Neural progenitor cell (in vitro differentiated cells): ENCODE measurements at regions not wholly inside any gene's neighbourhood (a gene's known extent, or its start where the extent isn't known, plus 50 kb on each side); places are given as distances from the start of the nearest gene placed in this dataset.

Experiments used
- DNase-seq: peaks from one replicate; pipeline ENCODE4 v3.0.0-alpha.2; 2016; ENCODE audit warnings: low spot score
- H2AFZ ChIP-seq: fragments of 200-600 bp; sonication (generic); replicated peaks from 2 replicates; pipeline ENCODE4 v1.6.1; 2016; ENCODE audit warnings: antibody characterized with exemption
- H3F3A ChIP-seq: fragments of 200-600 bp; sonication (generic); 2 replicates; pipeline ENCODE4 v1.6.1; 2016; ENCODE audit warnings: antibody characterized with exemption, low read depth
- H3K27ac ChIP-seq: fragments of 200-600 bp; sonication (generic); 2 replicates; pipeline ENCODE4 v1.5.1; 2016; ENCODE audit warnings: mild to moderate bottlenecking
- H3K27me3 ChIP-seq: fragments of 200-600 bp; sonication (generic); 2 replicates; pipeline ENCODE4 v1.6.1; 2016; ENCODE audit warnings: mild to moderate bottlenecking, moderate library complexity
- H3K36me3 ChIP-seq: fragments of 200-600 bp; sonication (generic); 2 replicates; pipeline ENCODE4 v1.5.1; 2016
- H3K4me1 ChIP-seq: fragments of 200-600 bp; sonication (generic); 2 replicates; pipeline ENCODE4 v1.6.1; 2016; ENCODE audit warnings: mixed run types
- H3K4me2 ChIP-seq: fragments of 200-600 bp; sonication (generic); 2 replicates; pipeline ENCODE4 v1.6.1; 2016
- H3K4me3 ChIP-seq: fragments of 200-600 bp; sonication (generic); 2 replicates; pipeline ENCODE4 v1.5.1; 2016
- H3K79me2 ChIP-seq: fragments of 200-600 bp; sonication (generic); 2 replicates; pipeline ENCODE4 v1.6.1; 2016; ENCODE audit warnings: low read depth
- H3K9ac ChIP-seq: fragments of 200-600 bp; sonication (generic); 2 replicates; pipeline ENCODE4 v1.6.1; 2016
- H3K9me3 ChIP-seq: fragments of 200-600 bp; sonication (generic); 2 replicates; pipeline ENCODE4 v1.5.1; 2016; ENCODE audit warnings: low read depth
- H4K20me1 ChIP-seq: fragments of 200-600 bp; sonication (generic); 2 replicates; pipeline ENCODE4 v1.6.1; 2016; ENCODE audit warnings: low read depth
- H3K27ac Mint-ChIP-seq: 3 replicates; pipeline ENCODE4 v1.8.0; 2021; ENCODE audit warnings: mixed read lengths
- H3K27me3 Mint-ChIP-seq: 2 replicates; pipeline ENCODE4 v1.8.0; 2022; ENCODE audit warnings: low read depth, mild to moderate bottlenecking, inconsistent platforms, moderate library complexity, mixed read lengths; ENCODE audit not compliant: insufficient read depth
- H3K36me3 Mint-ChIP-seq: 3 replicates; pipeline ENCODE4 v1.8.0; 2021; ENCODE audit warnings: mixed read lengths
- H3K4me1 Mint-ChIP-seq: 3 replicates; pipeline ENCODE4 v1.8.0; 2021; ENCODE audit warnings: mixed read lengths
- H3K4me3 Mint-ChIP-seq: 3 replicates; pipeline ENCODE4 v1.8.0; 2021; ENCODE audit warnings: mild to moderate bottlenecking, moderate library complexity, mixed read lengths
- H3K9me3 Mint-ChIP-seq: 3 replicates; pipeline ENCODE4 v1.8.0; 2020; ENCODE audit warnings: mixed read lengths
- CTCF ChIP-seq: fragments of 200-600 bp; sonication (generic); IDR thresholded peaks from 2 replicates; pipeline ENCODE4 v1.5.1; 2017; ENCODE audit warnings: antibody characterized with exemption, mild to moderate bottlenecking
- EZH2 ChIP-seq: fragments of 200-600 bp; sonication (generic); IDR thresholded peaks from 2 replicates; pipeline ENCODE4 v1.6.1; 2017; ENCODE audit warnings: antibody characterized with exemption, mild to moderate bottlenecking, moderate library complexity
- EZH2phosphoT487 ChIP-seq: fragments of 200-600 bp; sonication (generic); IDR thresholded peaks from 2 replicates; pipeline ENCODE4 v1.6.1; 2017; ENCODE audit warnings: antibody characterized with exemption

DNA sequence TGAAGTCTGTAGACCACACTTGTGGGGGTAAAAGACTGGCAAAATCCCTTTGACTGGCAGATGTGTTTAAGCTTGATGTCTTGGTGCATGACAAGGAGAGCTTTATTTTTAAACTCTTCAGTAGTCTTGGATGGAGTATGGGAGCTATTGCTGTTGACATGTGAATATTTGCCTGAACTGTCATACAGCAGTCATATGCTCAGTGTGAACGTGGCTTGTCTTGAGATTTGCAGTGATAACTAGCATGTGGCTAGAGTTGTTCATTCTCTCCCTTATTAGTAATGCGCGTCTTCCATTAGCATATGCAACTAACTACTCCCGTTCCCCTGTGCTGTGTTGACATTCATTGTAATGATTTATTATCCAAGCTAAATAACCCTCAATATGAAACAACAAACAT lies 523.6 kb upstream of the WWC1 start:
- Mint-ChIP-seq H3K9me3 (peaks cover 10% of the 10 kb centered on the region), H3K4me3 (no peak overlapping the region), H3K27ac (no peak overlapping the region), H3K4me1 (peaks cover 30% of the 10 kb centered on the region), H3K27me3 (no peaks in the 10 kb centered on the region), H3K36me3 (peaks cover 11% of the 10 kb centered on the region)
- no peaks in the 10 kb centered on the region for H3K4me1 ChIP-seq
- no peak overlapping the region for H3K4me3 ChIP-seq
- no peak overlapping the region for H3K27ac ChIP-seq
- TF ChIP-seq CTCF (no peak), EZH2phosphoT487 (no peak), EZH2 (no peak)
- no peaks in the 10 kb centered on the region for H3K27me3 ChIP-seq
- no peaks in the 10 kb centered on the region for H4K20me1 ChIP-seq
- no peaks in the 10 kb centered on the region for H3K9me3 ChIP-seq
- H3K4me2 ChIP-seq: no peak overlapping the region
- H3K9ac ChIP-seq: no peak overlapping the region
- no peaks in the 10 kb centered on the region for H3F3A ChIP-seq
- H3K79me2 ChIP-seq: no peaks in the 10 kb centered on the region
- no peak overlapping the region for H2AFZ ChIP-seq
- DNase-seq: no peak
- H3K36me3 ChIP-seq: no peaks in the 10 kb centered on the region

DNA sequence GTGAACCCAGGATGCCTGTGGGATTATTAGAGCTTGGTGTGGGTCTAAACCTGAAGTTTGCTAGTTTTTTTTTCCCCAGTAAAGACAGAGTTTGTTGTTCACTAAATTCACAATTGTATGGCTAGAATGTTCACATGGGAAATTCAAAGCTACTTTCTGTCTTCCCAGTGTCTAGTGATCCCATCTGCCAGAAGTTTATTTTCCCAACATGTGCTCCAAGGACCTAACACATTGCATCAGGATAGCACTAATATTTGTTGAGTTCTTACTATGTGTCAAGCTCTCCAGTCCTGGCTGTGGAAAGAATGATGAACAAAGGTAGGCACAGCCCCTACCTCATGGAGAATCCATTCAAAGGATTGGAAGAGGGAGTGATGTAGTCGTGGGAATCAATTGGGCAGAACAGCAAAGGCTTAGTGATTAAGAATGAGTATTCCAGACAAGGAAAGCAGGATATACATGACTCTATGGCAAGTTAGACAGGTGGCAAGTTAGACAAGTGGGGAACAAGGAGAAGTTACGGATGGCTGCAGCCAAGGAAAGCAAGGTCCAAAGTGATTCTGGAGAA lies 521.5 kb upstream of the WWC1 start:
- Histone ChIP-seq H4K20me1 (no peaks in the 10 kb centered on the region), H3K27me3 (no peaks in the 10 kb centered on the region), H2AFZ (no peak overlapping the region), H3K4me2 (no peak overlapping the region), H3K4me3 (no peak overlapping the region), H3F3A (no peaks in the 10 kb centered on the region), H3K36me3 (no peaks in the 10 kb centered on the region), H3K4me1 (no peaks in the 10 kb centered on the region), H3K9ac (no peak overlapping the region), H3K27ac (no peak overlapping the region), H3K9me3 (no peaks in the 10 kb centered on the region), H3K79me2 (no peaks in the 10 kb centered on the region)
- Mint-ChIP-seq H3K27ac (no peak overlapping the region), H3K36me3 (peaks cover 11% of the 10 kb centered on the region), H3K9me3 (peaks cover 10% of the 10 kb centered on the region), H3K4me1 (peaks cover 20% of the 10 kb centered on the region), H3K4me3 (no peak overlapping the region), H3K27me3 (no peaks in the 10 kb centered on the region)
- TF ChIP-seq CTCF (no peak), EZH2 (no peak), EZH2phosphoT487 (no peak)
- DNase-seq: no peak

DNA sequence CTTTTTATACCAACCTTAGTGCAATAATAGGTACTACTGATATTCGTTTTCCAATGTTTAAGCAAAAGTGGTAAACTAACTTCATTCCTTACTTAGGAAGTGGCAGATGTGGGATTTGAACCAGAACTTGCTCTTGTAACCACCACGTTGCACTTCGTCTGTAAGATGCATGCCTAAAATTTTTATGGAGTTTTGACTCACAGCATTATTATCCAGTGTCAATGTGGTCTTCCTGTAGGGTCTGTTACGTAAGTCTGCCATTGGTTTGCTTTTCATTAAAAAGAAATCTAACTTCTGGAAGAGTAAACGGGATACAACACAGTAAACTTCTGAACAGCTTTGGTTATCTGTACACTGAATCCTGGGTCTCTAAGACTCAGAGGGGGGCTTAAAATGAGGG lies 521.0 kb upstream of the WWC1 start:
- Histone ChIP-seq H3K9me3 (no peaks in the 10 kb centered on the region), H4K20me1 (no peaks in the 10 kb centered on the region), H3K79me2 (no peaks in the 10 kb centered on the region), H3K9ac (no peak overlapping the region), H2AFZ (no peak overlapping the region), H3K27ac (no peak overlapping the region), H3K27me3 (no peaks in the 10 kb centered on the region), H3F3A (no peaks in the 10 kb centered on the region), H3K4me3 (no peak overlapping the region), H3K4me1 (no peaks in the 10 kb centered on the region), H3K36me3 (no peaks in the 10 kb centered on the region), H3K4me2 (no peak overlapping the region)
- Mint-ChIP-seq H3K4me3 (no peak overlapping the region), H3K9me3 (peaks cover 10% of the 10 kb centered on the region), H3K27me3 (no peaks in the 10 kb centered on the region), H3K36me3 (peaks cover 11% of the 10 kb centered on the region), H3K27ac (no peak overlapping the region), H3K4me1 (peaks cover 19% of the 10 kb centered on the region)
- DNase-seq: no peak
- TF ChIP-seq EZH2phosphoT487 (no peak), EZH2 (no peak), CTCF (no peak)
